Endodermal cell (in vitro differentiated cells): ENCODE measurements at regions not wholly inside any gene's neighbourhood (a gene's known extent, or its start where the extent isn't known, plus 50 kb on each side); places are given as distances from the start of the nearest gene placed in this dataset.
A peak's percentile ranks its signal among the peaks of the same experiment; 100 is the strongest.

ENCODE experiments used
- DNase-seq: peaks from one replicate; pipeline ENCODE4 v3.0.0-alpha.2; 2017
- H3K27ac ChIP-seq: 2 replicates; pipeline ENCODE4 v1.5.1; 2013; ENCODE audit warnings: mild to moderate bottlenecking, low read depth, low read length, moderate library complexity
- H3K27me3 ChIP-seq: 2 replicates; pipeline ENCODE4 v1.6.1; 2013; ENCODE audit warnings: mild to moderate bottlenecking, low read length, moderate library complexity; ENCODE audit not compliant: insufficient read depth, control insufficient read depth, poor library complexity, severe bottlenecking
- H3K36me3 ChIP-seq: 2 replicates; pipeline ENCODE4 v1.7.0; 2013; ENCODE audit warnings: mild to moderate bottlenecking, low read length, moderate library complexity; ENCODE audit not compliant: control insufficient read depth, insufficient read depth
- H3K4me1 ChIP-seq: one replicate; pipeline ENCODE4 v1.7.0; 2013; ENCODE audit warnings: low read length; ENCODE audit not compliant: control insufficient read depth, insufficient read depth
- H3K4me3 ChIP-seq: 2 replicates; pipeline ENCODE4 v1.5.1; 2013; ENCODE audit warnings: mild to moderate bottlenecking, low read length, moderate library complexity
- H3K9ac ChIP-seq: 2 replicates; pipeline ENCODE4 v1.6.1; 2013; ENCODE audit warnings: mild to moderate bottlenecking, low read length, moderate library complexity; ENCODE audit not compliant: poor library complexity, severe bottlenecking; ENCODE audit errors: extremely low read depth
- H3K9me3 ChIP-seq: 2 replicates; pipeline ENCODE4 v1.6.1; 2013; ENCODE audit warnings: mild to moderate bottlenecking, low read length, moderate library complexity; ENCODE audit not compliant: control insufficient read depth
- H3K27ac Mint-ChIP-seq: 2 replicates; pipeline ENCODE4 v1.8.0; 2020; ENCODE audit warnings: mixed read lengths
- H3K27me3 Mint-ChIP-seq: 2 replicates; pipeline ENCODE4 v1.8.0; 2021; ENCODE audit warnings: mild to moderate bottlenecking, mixed read lengths; ENCODE audit not compliant: insufficient read depth
- H3K36me3 Mint-ChIP-seq: 2 replicates; pipeline ENCODE4 v1.8.0; 2020; ENCODE audit warnings: low read depth, mixed read lengths
- H3K4me1 Mint-ChIP-seq: 2 replicates; pipeline ENCODE4 v1.8.0; 2020; ENCODE audit warnings: mixed read lengths
- H3K4me3 Mint-ChIP-seq: 2 replicates; pipeline ENCODE4 v1.8.0; 2020; ENCODE audit warnings: mild to moderate bottlenecking, moderate library complexity, mixed read lengths
- H3K9me3 Mint-ChIP-seq: 2 replicates; pipeline ENCODE4 v1.8.0; 2020; ENCODE audit warnings: mild to moderate bottlenecking, mixed read lengths
- WGBS, 2 experiments: methylation state at CpG; one replicate each; pipeline versions ENCODE4 v1.1.5 to v1.1.7; 2013; ENCODE audit warnings: missing lambda C conversion rate in 2 of 2, mixed read lengths in 1 of 2; ENCODE audit not compliant: insufficient coverage in 1 of 2, insufficient read length in 1 of 2; 5-methylcytosine and 5-hydroxymethylcytosine counted together
- TF ChIP-seq, protein P1 (sequence below): fragments of 200-600 bp; sonication (generic); conservative IDR thresholded peaks from 2 replicates; pipeline ENCODE4 v1.5.0; 2021; ENCODE audit warnings: antibody characterized with exemption, mild to moderate bottlenecking

GRCh38 chr4:23268072-23268771 is 575.5 kb downstream of the GBA3 start:
- 83 to 100% methylated on average over 2 of the region's 3 CpGs for WGBS, 2 experiments
- Mint-ChIP-seq H3K4me3 (no peak overlapping the region), H3K4me1 (peaks cover 5% of the 10 kb centered on the region), H3K36me3 (no peaks in the 10 kb centered on the region), H3K27ac (no peak overlapping the region), H3K27me3 (no peaks in the 10 kb centered on the region), H3K9me3 (no peaks in the 10 kb centered on the region)
- Histone ChIP-seq H3K4me3 (no peak overlapping the region), H3K27ac (no peak overlapping the region), H3K9me3 (no peaks in the 10 kb centered on the region), H3K36me3 (no peaks in the 10 kb centered on the region), H3K9ac (no peak overlapping the region), H3K4me1 (no peaks in the 10 kb centered on the region), H3K27me3 (no peaks in the 10 kb centered on the region)
- TF ChIP-seq, protein P1, sequence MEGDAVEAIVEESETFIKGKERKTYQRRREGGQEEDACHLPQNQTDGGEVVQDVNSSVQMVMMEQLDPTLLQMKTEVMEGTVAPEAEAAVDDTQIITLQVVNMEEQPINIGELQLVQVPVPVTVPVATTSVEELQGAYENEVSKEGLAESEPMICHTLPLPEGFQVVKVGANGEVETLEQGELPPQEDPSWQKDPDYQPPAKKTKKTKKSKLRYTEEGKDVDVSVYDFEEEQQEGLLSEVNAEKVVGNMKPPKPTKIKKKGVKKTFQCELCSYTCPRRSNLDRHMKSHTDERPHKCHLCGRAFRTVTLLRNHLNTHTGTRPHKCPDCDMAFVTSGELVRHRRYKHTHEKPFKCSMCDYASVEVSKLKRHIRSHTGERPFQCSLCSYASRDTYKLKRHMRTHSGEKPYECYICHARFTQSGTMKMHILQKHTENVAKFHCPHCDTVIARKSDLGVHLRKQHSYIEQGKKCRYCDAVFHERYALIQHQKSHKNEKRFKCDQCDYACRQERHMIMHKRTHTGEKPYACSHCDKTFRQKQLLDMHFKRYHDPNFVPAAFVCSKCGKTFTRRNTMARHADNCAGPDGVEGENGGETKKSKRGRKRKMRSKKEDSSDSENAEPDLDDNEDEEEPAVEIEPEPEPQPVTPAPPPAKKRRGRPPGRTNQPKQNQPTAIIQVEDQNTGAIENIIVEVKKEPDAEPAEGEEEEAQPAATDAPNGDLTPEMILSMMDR: no peak
- DNase-seq: no peak

DNA sequence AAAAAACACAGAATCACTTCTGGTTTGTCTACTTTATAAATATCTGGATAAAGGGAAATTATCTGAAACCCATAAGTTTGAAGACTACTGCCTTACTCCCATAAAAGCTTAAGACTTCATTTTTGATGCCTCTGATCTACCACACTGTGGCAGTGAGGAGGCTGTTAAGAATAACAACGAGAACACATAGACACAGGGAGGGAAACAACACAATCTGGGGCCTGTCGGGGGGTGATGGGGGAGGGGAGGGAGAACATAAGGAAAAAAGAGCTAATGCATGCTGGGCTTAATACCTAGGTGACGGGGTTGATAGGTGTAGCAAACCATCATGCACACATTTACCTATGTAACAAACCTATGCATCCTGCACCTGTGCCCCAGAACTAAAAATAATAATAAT is 573.7 kb downstream of the GBA3 start:
- TF ChIP-seq, protein P1: peak; percentile 27

GRCh38 chr4:23260511-23260910 is 567.8 kb downstream of the GBA3 start:
- Mint-ChIP-seq H3K27ac (no peak overlapping the region), H3K4me1 (no peaks in the 10 kb centered on the region), H3K27me3 (no peaks in the 10 kb centered on the region), H3K9me3 (no peaks in the 10 kb centered on the region), H3K36me3 (no peaks in the 10 kb centered on the region), H3K4me3 (no peak overlapping the region)
- Histone ChIP-seq H3K4me1 (no peaks in the 10 kb centered on the region), H3K27ac (no peak overlapping the region), H3K27me3 (no peaks in the 10 kb centered on the region), H3K9me3 (no peaks in the 10 kb centered on the region), H3K4me3 (no peak overlapping the region), H3K36me3 (no peaks in the 10 kb centered on the region), H3K9ac (no peak overlapping the region)
- DNase-seq: no peak
- TF ChIP-seq, protein P1: no peak
- 100% methylated on average over 1 of the region's 1 CpG; no CpG with 5 or more reads in 1 of the 2 experiments for WGBS, 2 experiments

More for the DNA sequence above, 573.7 kb downstream of the GBA3 start:
- Histone ChIP-seq H3K27me3 (no peaks in the 10 kb centered on the region), H3K9ac (no peak overlapping the region), H3K36me3 (no peaks in the 10 kb centered on the region), H3K27ac (no peak overlapping the region), H3K4me1 (no peaks in the 10 kb centered on the region), H3K4me3 (no peak overlapping the region), H3K9me3 (no peaks in the 10 kb centered on the region)
- Mint-ChIP-seq H3K27me3 (no peaks in the 10 kb centered on the region), H3K27ac (no peak overlapping the region), H3K36me3 (no peaks in the 10 kb centered on the region), H3K4me1 (peaks cover 5% of the 10 kb centered on the region), H3K9me3 (no peaks in the 10 kb centered on the region), H3K4me3 (no peak overlapping the region)
- DNase-seq: peak; percentile 50
- 59% methylated on average over 2 of the region's 3 CpGs; no CpG with 5 or more reads in 1 of the 2 experiments for WGBS, 2 experiments
